Spleen (tissue), 11 donors: ENCODE measurements at regions not wholly inside any gene's neighbourhood (a gene's known extent, or its start where the extent isn't known, plus 50 kb on each side); places are given as distances from the start of the nearest gene placed in this dataset.

Experiments
- DNase-seq: peaks from one replicate; pipeline ENCODE4 v3.0.0-alpha.2; 2020
- H3K27ac ChIP-seq, 8 donors: fragments of 200-600 bp; sonication (generic) in 7 of 8; 1 replicate in 4 of 8; 2 replicates in 4 of 8; pipeline versions ENCODE4 v1.5.0 to v1.8.0; 2016 to 2021; ENCODE audit warnings: inconsistent platforms in 4 of 8, mild to moderate bottlenecking in 4 of 8, moderate library complexity in 1 of 8
- H3K27me3 ChIP-seq, 7 donors: fragments of 200-600 bp; sonication (generic) in 6 of 7; replicated peaks in 1 of 7; 1 replicate in 4 of 7; 2 replicates in 3 of 7; pipeline versions ENCODE4 v1.5.0 to v1.8.0; 2016 to 2021; ENCODE audit warnings: inconsistent platforms in 3 of 7, mild to moderate bottlenecking in 1 of 7
- H3K36me3 ChIP-seq, 6 donors: fragments of 200-600 bp; sonication (generic) in 5 of 6; 1 replicate in 4 of 6; 2 replicates in 2 of 6; pipeline versions ENCODE4 v1.5.0 to v1.8.0; 2016 to 2021; ENCODE audit warnings: inconsistent platforms in 2 of 6
- H3K4me1 ChIP-seq, 6 donors: fragments of 200-600 bp; sonication (generic) in 5 of 6; 1 replicate in 3 of 6; 2 replicates in 3 of 6; pipeline versions ENCODE4 v1.5.0 to v1.8.0; 2016 to 2021; ENCODE audit warnings: inconsistent platforms in 3 of 6
- H3K4me3 ChIP-seq, 8 donors: fragments of 200-600 bp; sonication (generic) in 7 of 8; 1 replicate in 4 of 8; 2 replicates in 4 of 8; pipeline versions ENCODE4 v1.5.0 to v1.8.0; 2016 to 2021; ENCODE audit warnings: inconsistent platforms in 4 of 8, mild to moderate bottlenecking in 4 of 8, moderate library complexity in 2 of 8
- H3K9me3 ChIP-seq, 8 donors: fragments of 200-600 bp; sonication (generic) in 7 of 8; 1 replicate in 4 of 8; 2 replicates in 4 of 8; pipeline versions ENCODE4 v1.5.0 to v1.8.0; 2016 to 2021; ENCODE audit warnings: inconsistent platforms in 4 of 8
- POLR2A ChIP-seq, 3 donors: fragments of 450-650 bp; IDR thresholded peaks; one replicate each; pipeline ENCODE4 v1.5.1; 2017; ENCODE audit warnings: antibody characterized with exemption in 3 of 3, mild to moderate bottlenecking in 1 of 3
- POLR2AphosphoS5 ChIP-seq, 3 donors: sonication (generic); formaldehyde crosslinking; IDR thresholded peaks; one replicate each; pipeline ENCODE4 v1.5.1; 2017; ENCODE audit warnings: antibody characterized with exemption in 3 of 3
- WGBS, 5 donors: extraction: QIAGEN DNeasy Blood & Tissue Kit in 3 of 5; methylation state at CpG; one replicate each; pipeline versions ENCODE4 v1.1.5 to v1.1.7; 2013 to 2018; 5-methylcytosine and 5-hydroxymethylcytosine counted together
- intact Hi-C: fragments of 100-400 bp; cut with DNase I; formaldehyde crosslinking; loops from one replicate; pipeline ENCODE4 v1.15.0; 2023; ENCODE audit warnings: low total_unique reads
- TF ChIP-seq, protein P1 (sequence below), 11 experiments: fragments of 200-600 bp in 7 of 11; fragments of 450-650 bp in 4 of 11; sonication (generic) in 4 of 11; IDR thresholded peaks in 8 of 11; conservative IDR thresholded peaks in 3 of 11; 1 replicate in 7 of 11; 2 replicates in 4 of 11; pipeline versions ENCODE4 v1.4.0 to v1.8.0; 2016 to 2021; ENCODE audit warnings: antibody characterized with exemption in 11 of 11, inconsistent platforms in 4 of 11, mild to moderate bottlenecking in 1 of 11
- donor health status: healthy with polysubstance abuse.
- donor health status: DM: no; HTN: no; CAD: no; lungs with moderate emphysema.
- donor health status: DM: no; HTN: no; CAD: no.
- donor health status: Bipolar disorder and iron deficiency.
- donor health status: healthy.
- donor health status: DM: no; HTN: no; CAD: no.
- donor health status: DM: yes; HTN: yes; CAD: no.

DNA sequence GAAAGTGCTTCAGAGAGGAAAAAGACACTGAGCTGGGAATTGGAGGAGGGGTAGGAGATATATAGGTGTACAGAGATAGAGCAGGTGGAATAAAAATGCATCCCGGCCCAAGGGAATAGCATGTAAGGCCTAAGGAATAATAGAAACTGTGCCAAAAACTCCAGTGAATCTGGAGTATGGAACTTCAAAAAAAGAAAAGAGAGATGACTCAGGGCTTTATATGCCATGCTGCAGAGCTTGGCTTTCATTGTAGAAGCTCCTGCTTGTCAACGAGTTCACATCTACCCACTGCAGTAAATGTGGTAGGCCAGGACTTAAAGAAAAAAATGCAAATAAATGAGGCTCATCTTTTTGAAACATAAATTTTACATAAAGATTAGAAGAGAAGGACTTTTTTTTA is 131.8 kb downstream of the MREG start:
- no peak for DNase-seq
- Histone ChIP-seq H3K9me3 (peaks cover 0 to 7% (median 0%) of the 10 kb centered on the region in 8 donors), H3K27ac (no peak overlapping the region), H3K36me3 (no peaks in the 10 kb centered on the region), H3K27me3 (no peaks in the 10 kb centered on the region), H3K4me1 (no peaks in the 10 kb centered on the region), H3K4me3 (no peak overlapping the region)
- TF ChIP-seq, protein P1, sequence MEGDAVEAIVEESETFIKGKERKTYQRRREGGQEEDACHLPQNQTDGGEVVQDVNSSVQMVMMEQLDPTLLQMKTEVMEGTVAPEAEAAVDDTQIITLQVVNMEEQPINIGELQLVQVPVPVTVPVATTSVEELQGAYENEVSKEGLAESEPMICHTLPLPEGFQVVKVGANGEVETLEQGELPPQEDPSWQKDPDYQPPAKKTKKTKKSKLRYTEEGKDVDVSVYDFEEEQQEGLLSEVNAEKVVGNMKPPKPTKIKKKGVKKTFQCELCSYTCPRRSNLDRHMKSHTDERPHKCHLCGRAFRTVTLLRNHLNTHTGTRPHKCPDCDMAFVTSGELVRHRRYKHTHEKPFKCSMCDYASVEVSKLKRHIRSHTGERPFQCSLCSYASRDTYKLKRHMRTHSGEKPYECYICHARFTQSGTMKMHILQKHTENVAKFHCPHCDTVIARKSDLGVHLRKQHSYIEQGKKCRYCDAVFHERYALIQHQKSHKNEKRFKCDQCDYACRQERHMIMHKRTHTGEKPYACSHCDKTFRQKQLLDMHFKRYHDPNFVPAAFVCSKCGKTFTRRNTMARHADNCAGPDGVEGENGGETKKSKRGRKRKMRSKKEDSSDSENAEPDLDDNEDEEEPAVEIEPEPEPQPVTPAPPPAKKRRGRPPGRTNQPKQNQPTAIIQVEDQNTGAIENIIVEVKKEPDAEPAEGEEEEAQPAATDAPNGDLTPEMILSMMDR (IDR thresholded peaks at IDR 0.05 in 8 of 11, conservative IDR thresholded peaks at IDR 0.05 in 3 of 11): no peak
- TF ChIP-seq POLR2AphosphoS5 (IDR thresholded peaks at IDR 0.05) (no peak), POLR2A (IDR thresholded peaks at IDR 0.05) (no peak)
- 84 to 86% (median 86%) methylated on average over 2 of the region's 2 CpGs for WGBS, 5 donors
- intact Hi-C loops: no loop called here

- H3K4me3 ChIP-seq: no peak overlapping the region
- H3K36me3 ChIP-seq: no peaks in the 10 kb centered on the region
- H3K4me1 ChIP-seq: no peaks in the 10 kb centered on the region
- WGBS, 5 donors: 63 to 74% (median 68%) methylated on average over 4 of the region's 4 CpGs
- intact Hi-C loops: no loop called here
- peaks cover 0 to 7% (median 0%) of the 10 kb centered on the region in 8 donors for H3K9me3 ChIP-seq
- no peak overlapping the region for H3K27ac ChIP-seq
- no peaks in the 10 kb centered on the region for H3K27me3 ChIP-seq
- TF ChIP-seq POLR2A (IDR thresholded peaks at IDR 0.05) (no peak), POLR2AphosphoS5 (IDR thresholded peaks at IDR 0.05) (no peak)
- TF ChIP-seq, protein P1 (IDR thresholded peaks at IDR 0.05 in 8 of 11, conservative IDR thresholded peaks at IDR 0.05 in 3 of 11): no peak
- DNase-seq: no peak
Observed at GRCh38 chr2:215880970-215881369, 132.4 kb downstream of the MREG start.

GRCh38 chr2:215879977-215880940 is 133.1 kb downstream of the MREG start:
- no peak for TF ChIP-seq POLR2AphosphoS5 (IDR thresholded peaks at IDR 0.05)
- TF ChIP-seq POLR2A (IDR thresholded peaks at IDR 0.05): no peak
- TF ChIP-seq, protein P1 (IDR thresholded peaks at IDR 0.05 in 8 of 11, conservative IDR thresholded peaks at IDR 0.05 in 3 of 11): no peak
- intact Hi-C loops: no loop called here

DNA sequence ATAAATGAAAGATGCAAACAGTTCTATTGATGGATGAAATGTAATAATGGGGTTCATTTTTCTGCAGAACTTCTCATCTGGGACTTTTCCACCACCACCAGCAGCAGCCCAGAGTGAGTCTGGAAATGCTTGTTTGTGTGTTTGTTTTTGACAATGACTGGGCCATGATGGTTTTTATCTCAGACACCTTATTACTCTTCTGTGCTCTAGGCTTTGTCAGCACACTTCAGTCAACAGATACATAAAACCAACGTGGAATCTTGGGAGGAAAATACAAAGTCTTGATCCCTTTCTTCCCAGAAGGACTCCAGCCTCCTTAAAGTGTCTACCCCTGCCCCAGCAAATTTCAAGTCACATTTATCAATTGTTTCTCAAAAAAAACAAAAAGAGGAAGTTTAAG is 134.0 kb downstream of the MREG start:
- no peaks in the 10 kb centered on the region for H3K4me1 ChIP-seq
- DNase-seq: no peak
- WGBS, 5 donors: 52 to 65% (median 56%) methylated on average over 1 of the region's 1 CpG
- H3K27ac ChIP-seq: no peak overlapping the region
- H3K4me3 ChIP-seq: no peak overlapping the region
- TF ChIP-seq, protein P1 (IDR thresholded peaks at IDR 0.05 in 8 of 11, conservative IDR thresholded peaks at IDR 0.05 in 3 of 11): no peak
- no peak for TF ChIP-seq POLR2AphosphoS5 (IDR thresholded peaks at IDR 0.05)
- TF ChIP-seq POLR2A (IDR thresholded peaks at IDR 0.05): no peak
- peaks cover 0 to 7% (median 0%) of the 10 kb centered on the region in 8 donors for H3K9me3 ChIP-seq
- H3K36me3 ChIP-seq: no peaks in the 10 kb centered on the region
- no peaks in the 10 kb centered on the region for H3K27me3 ChIP-seq
- intact Hi-C loops: no loop called here

More at GRCh38 chr2:215879977-215880940, 133.1 kb downstream of the MREG start:
- no peak overlapping the region for H3K4me3 ChIP-seq
- DNase-seq: no peak
- peaks cover 0 to 7% (median 0%) of the 10 kb centered on the region in 8 donors for H3K9me3 ChIP-seq
- H3K36me3 ChIP-seq: no peaks in the 10 kb centered on the region
- no peaks in the 10 kb centered on the region for H3K4me1 ChIP-seq
- no peak overlapping the region for H3K27ac ChIP-seq
- 86 to 92% (median 90%) methylated on average over 8 of the region's 8 CpGs for WGBS, 5 donors
- H3K27me3 ChIP-seq: no peaks in the 10 kb centered on the region
